Tibial artery (tissue), 4 donors: ENCODE measurements at regions not wholly inside any gene's neighbourhood (a gene's known extent, or its start where the extent isn't known, plus 50 kb on each side); places are given as distances from the start of the nearest gene placed in this dataset.

Experiments
- DNase-seq, 2 donors: peaks; one replicate each; pipeline ENCODE4 v3.0.0-alpha.2; 2019
- H3K27ac ChIP-seq, 2 donors: fragments of 200-600 bp; sonication (generic) in 1 of 2; 1 replicate in 1 of 2; 2 replicates in 1 of 2; pipeline ENCODE4 v1.5.1; 2018 to 2019; ENCODE audit warnings: mild to moderate bottlenecking in 1 of 2
- H3K27me3 ChIP-seq, 2 donors: fragments of 200-600 bp; sonication (generic) in 1 of 2; one replicate each; pipeline versions ENCODE4 v1.5.1 to v1.6.0; 2016 to 2019
- H3K36me3 ChIP-seq, 3 donors: fragments of 200-600 bp; sonication (generic) in 2 of 3; one replicate each; pipeline ENCODE4 v1.5.1; 2016 to 2019; ENCODE audit warnings: mild to moderate bottlenecking in 2 of 3
- H3K4me1 ChIP-seq, 4 donors: fragments of 200-600 bp; sonication (generic) in 2 of 4; 1 replicate in 3 of 4; 2 replicates in 1 of 4; pipeline ENCODE4 v1.5.1; 2016 to 2019
- H3K4me3 ChIP-seq, 2 donors: fragments of 200-600 bp; sonication (generic) in 1 of 2; 1 replicate in 1 of 2; 2 replicates in 1 of 2; pipeline ENCODE4 v1.5.1; 2018 to 2019; ENCODE audit warnings: mild to moderate bottlenecking in 2 of 2
- H3K9me3 ChIP-seq, 3 donors: fragments of 200-600 bp; sonication (generic) in 1 of 3; one replicate each; pipeline ENCODE4 v1.5.1; 2016 to 2019
- intact Hi-C: fragments of 100-400 bp; cut with DNase I; formaldehyde crosslinking; loops from one replicate; pipeline ENCODE4 v1.15.0; 2023; ENCODE audit warnings: low total_unique reads
- TF ChIP-seq, protein P1 (sequence below), 2 experiments: fragments of 200-600 bp in 1 of 2; fragments of 450-650 bp in 1 of 2; IDR thresholded peaks; one replicate each; pipeline ENCODE4 v1.5.1; 2017 to 2019; ENCODE audit warnings: antibody characterized with exemption in 2 of 2, mild to moderate bottlenecking in 1 of 2, moderate library complexity in 1 of 2

DNA sequence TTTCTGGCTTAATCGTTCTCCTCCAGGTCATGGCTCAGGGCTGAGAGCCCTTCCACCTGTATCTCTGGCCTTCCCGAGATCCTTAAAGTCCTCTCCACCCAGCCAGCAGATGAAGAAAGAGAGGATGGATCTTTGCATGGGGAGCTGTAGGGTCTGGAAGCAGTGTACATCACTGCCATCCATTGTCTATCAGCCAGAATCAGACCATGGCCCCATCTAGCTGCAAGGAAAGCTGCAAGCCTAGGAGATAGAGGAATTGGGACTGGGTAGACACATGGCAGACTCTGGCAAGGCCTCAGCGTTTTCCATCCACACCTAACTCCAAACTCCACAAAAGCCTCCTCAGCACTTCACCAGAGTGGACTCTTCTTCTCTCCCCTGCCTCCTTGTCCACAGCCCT, 113.8 kb upstream of the MAFB start:
- Histone ChIP-seq H3K9me3 (no peaks in the 10 kb centered on the region), H3K4me1 (no peaks in the 10 kb centered on the region), H3K27ac (no peak overlapping the region), H3K4me3 (no peak overlapping the region), H3K36me3 (no peaks in the 10 kb centered on the region), H3K27me3 (peaks cover 0 to 13% of the 10 kb centered on the region in 2 donors)
- TF ChIP-seq, protein P1, sequence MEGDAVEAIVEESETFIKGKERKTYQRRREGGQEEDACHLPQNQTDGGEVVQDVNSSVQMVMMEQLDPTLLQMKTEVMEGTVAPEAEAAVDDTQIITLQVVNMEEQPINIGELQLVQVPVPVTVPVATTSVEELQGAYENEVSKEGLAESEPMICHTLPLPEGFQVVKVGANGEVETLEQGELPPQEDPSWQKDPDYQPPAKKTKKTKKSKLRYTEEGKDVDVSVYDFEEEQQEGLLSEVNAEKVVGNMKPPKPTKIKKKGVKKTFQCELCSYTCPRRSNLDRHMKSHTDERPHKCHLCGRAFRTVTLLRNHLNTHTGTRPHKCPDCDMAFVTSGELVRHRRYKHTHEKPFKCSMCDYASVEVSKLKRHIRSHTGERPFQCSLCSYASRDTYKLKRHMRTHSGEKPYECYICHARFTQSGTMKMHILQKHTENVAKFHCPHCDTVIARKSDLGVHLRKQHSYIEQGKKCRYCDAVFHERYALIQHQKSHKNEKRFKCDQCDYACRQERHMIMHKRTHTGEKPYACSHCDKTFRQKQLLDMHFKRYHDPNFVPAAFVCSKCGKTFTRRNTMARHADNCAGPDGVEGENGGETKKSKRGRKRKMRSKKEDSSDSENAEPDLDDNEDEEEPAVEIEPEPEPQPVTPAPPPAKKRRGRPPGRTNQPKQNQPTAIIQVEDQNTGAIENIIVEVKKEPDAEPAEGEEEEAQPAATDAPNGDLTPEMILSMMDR (IDR thresholded peaks at IDR 0.05) = no peak
- intact Hi-C loops = no loop called here
- DNase-seq = no peak

DNA sequence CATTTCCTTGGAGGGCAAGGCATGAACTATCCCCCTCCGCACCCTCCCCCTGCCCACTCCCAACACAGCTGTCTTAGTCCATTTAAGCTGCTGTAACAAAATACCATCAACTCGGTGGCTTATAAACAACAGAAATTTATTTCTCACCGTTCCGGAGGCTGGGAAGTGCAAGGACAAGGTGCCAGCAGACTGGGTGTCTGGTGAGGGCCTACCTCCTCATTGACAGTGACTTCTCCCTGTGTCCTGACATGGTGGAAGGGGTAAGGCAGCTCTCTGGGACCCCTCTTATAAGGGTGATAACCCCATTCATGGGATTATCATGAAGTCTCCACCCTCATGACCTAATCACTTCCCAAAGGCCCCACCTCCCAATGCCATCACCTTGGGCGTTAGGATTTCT, 114.3 kb upstream of the MAFB start:
- H3K9me3 ChIP-seq = no peaks in the 10 kb centered on the region
- intact Hi-C loops = no loop called here
- H3K36me3 ChIP-seq = no peaks in the 10 kb centered on the region
- TF ChIP-seq, protein P1 (IDR thresholded peaks at IDR 0.05) = no peak
- H3K4me3 ChIP-seq = no peak overlapping the region
- no peaks in the 10 kb centered on the region for H3K4me1 ChIP-seq
- H3K27me3 ChIP-seq = peaks cover 0 to 13% of the 10 kb centered on the region in 2 donors
- DNase-seq = no peak
- H3K27ac ChIP-seq = no peak overlapping the region

- H3K27me3 ChIP-seq = peaks cover 0 to 13% of the 10 kb centered on the region in 2 donors
- no peaks in the 10 kb centered on the region for H3K36me3 ChIP-seq
- TF ChIP-seq, protein P1 (IDR thresholded peaks at IDR 0.05) = no peak
- H3K27ac ChIP-seq = no peak overlapping the region
- DNase-seq = no peak
- intact Hi-C loops = no loop called here
- no peak overlapping the region for H3K4me3 ChIP-seq
- H3K4me1 ChIP-seq = no peaks in the 10 kb centered on the region
- H3K9me3 ChIP-seq = no peaks in the 10 kb centered on the region
Measured at GRCh38 chr20:40805592-40805991, 116.6 kb upstream of the MAFB start.

DNA sequence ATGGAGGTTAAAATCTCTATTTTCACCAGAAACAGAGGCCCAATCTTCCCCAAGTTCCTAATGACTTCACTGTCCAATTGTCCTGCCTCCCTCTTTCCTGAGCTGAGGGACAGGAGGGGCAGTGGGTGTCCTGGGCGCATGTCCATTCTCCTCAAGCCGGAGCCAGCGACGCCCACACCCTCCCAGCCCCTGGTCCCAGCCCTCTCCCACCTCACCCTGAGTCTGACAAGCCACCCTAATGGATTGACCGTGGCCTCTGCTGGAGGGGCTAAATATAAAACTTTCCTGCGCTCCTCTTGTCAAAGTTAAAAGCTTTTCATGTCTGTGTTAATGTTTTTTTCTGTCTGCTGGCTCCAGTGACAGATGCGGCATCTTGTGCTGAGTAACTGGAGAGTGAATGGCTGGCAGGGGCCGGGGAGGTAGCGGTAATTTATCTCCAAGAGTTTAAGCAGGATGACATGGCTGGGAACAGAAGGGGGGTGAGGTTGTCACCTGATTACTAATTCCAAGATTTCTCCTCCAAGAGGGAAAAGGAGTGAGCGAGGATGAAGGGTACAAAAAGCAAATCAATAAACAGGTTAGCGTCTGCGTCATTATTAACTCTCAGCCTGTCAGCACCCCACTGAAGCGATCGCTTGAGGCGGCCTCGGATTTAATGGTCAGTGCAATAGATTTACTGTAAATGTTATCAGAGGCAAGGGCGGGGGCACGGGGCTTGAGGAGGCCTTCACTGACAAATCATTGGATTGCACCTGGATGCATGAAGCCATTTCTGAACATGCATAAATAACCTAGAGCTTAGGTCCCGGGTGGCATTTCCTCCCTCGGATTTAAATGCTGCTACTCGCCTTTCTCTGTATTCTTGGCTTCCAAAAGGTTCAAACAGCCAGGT, 118.1 kb upstream of the MAFB start:
- no peaks in the 10 kb centered on the region for H3K4me1 ChIP-seq
- intact Hi-C loops = no loop called here
- H3K27ac ChIP-seq = no peak overlapping the region
- H3K4me3 ChIP-seq = no peak overlapping the region
- H3K36me3 ChIP-seq = no peaks in the 10 kb centered on the region
- no peaks in the 10 kb centered on the region for H3K9me3 ChIP-seq
- DNase-seq = no peak
- H3K27me3 ChIP-seq = peaks cover 0 to 13% of the 10 kb centered on the region in 2 donors
- TF ChIP-seq, protein P1 (IDR thresholded peaks at IDR 0.05) = no peak

DNA sequence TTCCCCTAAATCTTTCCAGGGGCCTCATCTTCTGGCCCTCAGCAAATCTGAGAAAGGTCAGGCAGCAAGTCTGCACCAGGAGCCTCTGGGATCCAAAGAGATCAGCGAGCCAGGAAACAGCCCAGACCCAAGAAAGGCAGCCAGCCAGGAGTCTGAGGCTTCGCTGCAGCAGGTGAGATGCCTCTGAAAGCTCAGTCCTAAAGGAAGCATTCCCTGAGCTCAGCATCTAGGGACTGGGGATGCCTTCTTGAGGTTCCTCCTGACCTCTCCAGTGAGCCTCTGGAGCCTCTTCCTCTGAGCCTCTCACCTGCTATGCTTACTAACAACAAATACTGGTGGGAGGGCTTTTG, 118.8 kb upstream of the MAFB start:
- Histone ChIP-seq H3K4me3 (no peak overlapping the region), H3K27me3 (peaks cover 0 to 13% of the 10 kb centered on the region in 2 donors), H3K4me1 (no peaks in the 10 kb centered on the region), H3K27ac (no peak overlapping the region), H3K36me3 (no peaks in the 10 kb centered on the region), H3K9me3 (no peaks in the 10 kb centered on the region)
- TF ChIP-seq, protein P1 (IDR thresholded peaks at IDR 0.05) = no peak
- no peak for DNase-seq
- intact Hi-C loops = no loop called here
